Testis (tissue), 2 donors: ENCODE measurements at regions not wholly inside any gene's neighbourhood (a gene's known extent, or its start where the extent isn't known, plus 50 kb on each side); places are given as distances from the start of the nearest gene placed in this dataset.

ENCODE experiments used
- DNase-seq: peaks from one replicate; pipeline ENCODE4 v3.0.0-alpha.2; 2019
- H3K27ac ChIP-seq, 2 donors: fragments of 200-600 bp; sonication (generic); one replicate each; pipeline ENCODE4 v1.5.1; 2019
- H3K27me3 ChIP-seq: fragments of 200-600 bp; sonication (generic); one replicate; pipeline ENCODE4 v1.5.1; 2019
- H3K36me3 ChIP-seq: fragments of 200-600 bp; sonication (generic); one replicate; pipeline ENCODE4 v1.5.1; 2017; ENCODE audit warnings: low read depth; ENCODE audit errors: missing control alignments
- H3K4me1 ChIP-seq: fragments of 200-600 bp; sonication (generic); one replicate; pipeline ENCODE4 v1.5.1; 2019
- H3K4me3 ChIP-seq, 2 donors: fragments of 200-600 bp; sonication (generic); one replicate each; pipeline ENCODE4 v1.5.1; 2017 to 2019
- H3K9me3 ChIP-seq: fragments of 200-600 bp; sonication (generic); one replicate; pipeline ENCODE4 v1.5.1; 2017
- CTCF ChIP-seq, 3 experiments: fragments of 450-650 bp in 2 of 3; fragments of 200-600 bp in 1 of 3; sonication (generic) in 1 of 3; IDR thresholded peaks; one replicate each; pipeline ENCODE4 v1.5.1; 2016 to 2019; ENCODE audit warnings: antibody characterized with exemption in 3 of 3, mild to moderate bottlenecking in 2 of 3, moderate library complexity in 1 of 3
- POLR2A ChIP-seq: fragments of 450-650 bp; IDR thresholded peaks from one replicate; pipeline ENCODE4 v1.6.1; 2017; ENCODE audit warnings: antibody characterized with exemption, mild to moderate bottlenecking, moderate library complexity
- WGBS, 2 donors: methylation state at CpG; one replicate each; pipeline ENCODE4 v1.1.5; 2018; 5-methylcytosine and 5-hydroxymethylcytosine counted together
- intact Hi-C: fragments of 100-400 bp; cut with DNase I; formaldehyde crosslinking; loops from one replicate; pipeline ENCODE4 v1.15.1; 2023; ENCODE audit warnings: low total_unique reads

GRCh38 chr3:127096256-127097071 is 96.5 kb upstream of the PRR23E start:
- Histone ChIP-seq H3K9me3 (no peaks in the 10 kb centered on the region), H3K27me3 (no peaks in the 10 kb centered on the region), H3K27ac (no peak overlapping the region), H3K4me3 (no peak overlapping the region), H3K4me1 (no peaks in the 10 kb centered on the region), H3K36me3 (no peaks in the 10 kb centered on the region)
- intact Hi-C loops = no loop called here
- no peak for TF ChIP-seq CTCF (IDR thresholded peaks at IDR 0.05)
- no peak for TF ChIP-seq POLR2A
- no peak for DNase-seq
- WGBS, 2 donors = 45 to 66% methylated on average over 5 to 11 of the region's 11 CpGs

- Histone ChIP-seq H3K9me3 (no peaks in the 10 kb centered on the region), H3K4me3 (no peak overlapping the region), H3K27me3 (no peaks in the 10 kb centered on the region), H3K27ac (no peak overlapping the region), H3K4me1 (no peaks in the 10 kb centered on the region), H3K36me3 (no peaks in the 10 kb centered on the region)
- intact Hi-C loops = no loop called here
- 88 to 93% methylated on average over 2 to 4 of the region's 4 CpGs for WGBS, 2 donors
- TF ChIP-seq POLR2A (no peak), CTCF (IDR thresholded peaks at IDR 0.05) (no peak)
- no peak for DNase-seq
Measured at GRCh38 chr3:127097072-127097405, 95.9 kb upstream of the PRR23E start.

- 71 to 86% methylated on average over 2 to 3 of the region's 3 CpGs for WGBS, 2 donors
- Histone ChIP-seq H3K9me3 (no peaks in the 10 kb centered on the region), H3K27me3 (no peaks in the 10 kb centered on the region), H3K4me1 (no peaks in the 10 kb centered on the region), H3K36me3 (no peaks in the 10 kb centered on the region), H3K4me3 (no peak overlapping the region), H3K27ac (no peak overlapping the region)
- no peak for DNase-seq
- intact Hi-C loops = no loop called here
- TF ChIP-seq POLR2A (no peak), CTCF (IDR thresholded peaks at IDR 0.05) (no peak)
Measured at GRCh38 chr3:127097481-127097880, 95.5 kb upstream of the PRR23E start.

DNA sequence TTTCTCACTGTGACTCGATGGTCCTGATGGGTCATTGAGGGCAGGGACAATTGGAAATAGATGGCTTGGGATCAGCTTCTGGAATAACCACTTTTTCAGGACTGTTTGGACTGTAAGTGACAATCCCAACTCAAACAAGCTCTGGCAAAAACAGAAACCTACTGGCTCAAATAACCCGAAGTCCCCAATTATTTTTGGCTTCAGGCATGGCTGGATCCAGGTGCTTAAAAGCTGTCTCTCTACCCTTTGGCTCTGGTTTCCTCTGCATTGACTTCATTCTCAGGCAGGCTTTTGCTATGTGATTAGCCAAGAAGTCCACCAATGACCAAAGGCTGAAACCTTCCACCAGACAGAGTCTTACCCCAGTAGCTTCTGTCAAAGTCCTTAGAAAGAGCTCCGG is 92.9 kb upstream of the PRR23E start:
- WGBS, 2 donors = 91 to 93% methylated on average over 2 to 3 of the region's 3 CpGs
- intact Hi-C loops = no loop called here
- no peak overlapping the region for H3K27ac ChIP-seq
- no peak for DNase-seq
- no peaks in the 10 kb centered on the region for H3K9me3 ChIP-seq
- H3K36me3 ChIP-seq = no peaks in the 10 kb centered on the region
- H3K4me3 ChIP-seq = no peak overlapping the region
- TF ChIP-seq CTCF (IDR thresholded peaks at IDR 0.05) (no peak), POLR2A (no peak)
- H3K4me1 ChIP-seq = no peaks in the 10 kb centered on the region
- H3K27me3 ChIP-seq = no peaks in the 10 kb centered on the region
